ENCODE measurements at regions not wholly inside any gene's neighbourhood (a gene's known extent, or its start where the extent isn't known, plus 50 kb on each side); places are given as distances from the start of the nearest gene placed in this dataset.

- TF ChIP-seq CTCF (IDR thresholded peaks at IDR 0.05; ENCODE audit: low read depth, low read length, poor library complexity, severe bottlenecking), result no peak
- TF ChIP-seq EZH2phosphoT487 (IDR thresholded peaks at IDR 0.05; ENCODE audit: borderline replicate concordance, low read length), result no peak
Measured at GRCh38 chr18:10169064-10169562, 255.3 kb downstream of the VAPA start.
